Thyroid gland (tissue), 4 donors: ENCODE measurements at regions not wholly inside any gene's neighbourhood (a gene's known extent, or its start where the extent isn't known, plus 50 kb on each side); places are given as distances from the start of the nearest gene placed in this dataset.

Experiments
- DNase-seq, 2 donors: peaks; one replicate each; pipeline ENCODE4 v3.0.0-alpha.2; 2019
- H3K27ac ChIP-seq, 3 donors: fragments of 200-600 bp; sonication (generic); 1 replicate in 2 of 3; 2 replicates in 1 of 3; pipeline ENCODE4 v1.5.1; 2016 to 2019; ENCODE audit warnings: mild to moderate bottlenecking in 1 of 3, moderate library complexity in 1 of 3
- H3K27me3 ChIP-seq: fragments of 200-600 bp; sonication (generic); one replicate; pipeline ENCODE4 v1.5.1; 2019
- H3K36me3 ChIP-seq, 2 donors: fragments of 200-600 bp; sonication (generic); one replicate each; pipeline ENCODE4 v1.5.1; 2016 to 2019
- H3K4me1 ChIP-seq, 2 donors: fragments of 200-600 bp; sonication (generic); one replicate each; pipeline ENCODE4 v1.5.1; 2017 to 2019
- H3K4me3 ChIP-seq, 3 donors: fragments of 200-600 bp; sonication (generic); replicated peaks in 1 of 3; 1 replicate in 2 of 3; 2 replicates in 1 of 3; pipeline ENCODE4 v1.5.1; 2016; ENCODE audit warnings: mild to moderate bottlenecking in 1 of 3
- H3K9me3 ChIP-seq: fragments of 200-600 bp; sonication (generic); one replicate; pipeline ENCODE4 v1.5.1; 2017
- CTCF ChIP-seq, 6 experiments: fragments of 200-600 bp in 3 of 6; fragments of 450-650 bp in 3 of 6; sonication (generic) in 3 of 6; IDR thresholded peaks; one replicate each; pipeline ENCODE4 v1.5.1; 2016 to 2019; ENCODE audit warnings: antibody characterized with exemption in 6 of 6, mild to moderate bottlenecking in 2 of 6, inconsistent platforms in 1 of 6, moderate library complexity in 1 of 6
- POLR2A ChIP-seq, 2 donors: fragments of 450-650 bp; IDR thresholded peaks; one replicate each; pipeline ENCODE4 v1.6.1; 2017; ENCODE audit warnings: antibody characterized with exemption in 2 of 2, mild to moderate bottlenecking in 2 of 2, moderate library complexity in 1 of 2
- WGBS, 2 donors: methylation state at CpG; one replicate each; pipeline ENCODE4 v1.1.5; 2017; 5-methylcytosine and 5-hydroxymethylcytosine counted together
- intact Hi-C: fragments of 100-400 bp; cut with DNase I; formaldehyde crosslinking; loops from one replicate; pipeline ENCODE4 v1.15.1; 2023

DNA sequence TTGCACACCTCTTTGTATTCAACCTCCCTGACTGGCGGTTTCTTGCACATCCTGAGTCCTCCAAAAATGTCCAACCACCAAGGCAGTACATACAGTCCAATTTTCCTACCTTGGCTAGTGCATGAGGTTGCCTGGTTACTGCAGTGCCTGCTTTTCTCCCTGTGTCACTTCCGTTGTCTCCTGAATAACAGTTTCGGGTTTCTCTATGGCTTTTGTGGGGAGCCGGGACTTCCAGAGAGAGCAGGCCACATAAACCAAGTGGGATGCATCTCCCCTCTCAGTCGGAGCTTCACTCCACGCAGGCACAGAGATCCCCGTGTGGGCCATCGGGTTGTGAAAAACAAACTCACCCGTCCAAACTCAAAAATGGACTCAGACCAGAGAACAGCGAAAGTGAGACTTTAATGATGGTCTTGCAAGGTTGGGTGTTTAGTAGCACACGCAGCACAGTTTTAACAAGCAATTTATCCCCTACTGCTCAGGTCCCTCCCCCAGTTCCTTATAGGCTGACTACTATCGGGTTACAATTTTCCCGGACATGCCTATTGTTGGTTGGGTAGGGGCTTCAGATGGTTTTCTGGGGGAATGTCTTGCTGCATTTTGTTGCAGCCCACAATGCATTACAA, 173.1 kb downstream of the POU4F1 start:
- Histone ChIP-seq H3K4me3 (no peak overlapping the region), H3K9me3 (no peaks in the 10 kb centered on the region), H3K27ac (no peak overlapping the region), H3K4me1 (no peaks in the 10 kb centered on the region), H3K36me3 (no peaks in the 10 kb centered on the region), H3K27me3 (no peaks in the 10 kb centered on the region)
- TF ChIP-seq CTCF (IDR thresholded peaks at IDR 0.05) (no peak), POLR2A (IDR thresholded peaks at IDR 0.05) (no peak)
- WGBS, 2 donors: 58 to 75% methylated on average over 13 of the region's 13 CpGs
- intact Hi-C loops: no loop called here
- DNase-seq: no peak

DNA sequence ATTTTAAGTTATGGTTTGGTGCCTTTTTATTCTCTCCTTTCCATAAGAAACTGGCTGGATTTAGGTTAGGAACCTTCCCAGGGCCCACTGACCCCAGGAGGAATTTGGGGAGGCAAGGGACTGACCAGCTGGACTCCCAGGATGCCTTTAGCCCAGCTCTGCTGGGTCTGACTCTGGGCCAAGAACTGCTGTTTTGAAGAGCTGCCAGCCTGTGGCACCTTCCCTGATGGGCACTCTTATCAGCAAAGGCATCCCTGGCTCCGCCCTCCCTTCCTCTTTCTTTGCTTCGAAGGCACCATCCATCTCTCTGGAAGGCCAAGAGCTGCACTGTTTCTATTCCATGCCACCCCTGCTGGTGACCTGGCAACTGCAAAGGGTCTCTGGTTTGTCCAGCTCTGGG, 174.7 kb downstream of the POU4F1 start:
- Histone ChIP-seq H3K4me3 (no peak overlapping the region), H3K27ac (no peak overlapping the region), H3K27me3 (no peaks in the 10 kb centered on the region), H3K9me3 (no peaks in the 10 kb centered on the region), H3K4me1 (no peaks in the 10 kb centered on the region), H3K36me3 (no peaks in the 10 kb centered on the region)
- intact Hi-C loops: no loop called here
- 57 to 64% methylated on average over 2 of the region's 2 CpGs for WGBS, 2 donors
- no peak for TF ChIP-seq POLR2A (IDR thresholded peaks at IDR 0.05)
- TF ChIP-seq CTCF (IDR thresholded peaks at IDR 0.05): no peak
- no peak for DNase-seq

DNA sequence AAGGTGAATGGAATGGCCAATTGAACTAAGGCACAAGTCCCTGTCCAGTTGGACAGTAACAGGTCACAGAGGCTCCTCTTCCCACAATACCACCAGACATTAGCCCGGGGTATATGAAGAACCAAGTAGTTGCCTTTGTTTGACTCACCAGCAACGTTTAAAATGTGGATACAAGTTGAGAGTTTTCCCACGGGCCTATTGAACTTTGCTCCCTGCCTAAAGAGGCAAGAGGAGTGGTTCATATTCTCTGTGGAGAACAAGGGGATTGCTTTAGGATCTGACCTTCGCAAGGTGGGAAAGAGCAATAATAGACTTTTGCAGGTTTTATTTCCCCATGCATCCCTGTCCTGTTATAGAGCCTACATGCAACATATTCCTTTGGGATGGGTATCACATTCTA, 177.2 kb downstream of the POU4F1 start:
- Histone ChIP-seq H3K9me3 (no peaks in the 10 kb centered on the region), H3K27me3 (no peaks in the 10 kb centered on the region), H3K4me1 (no peaks in the 10 kb centered on the region), H3K36me3 (no peaks in the 10 kb centered on the region), H3K4me3 (no peak overlapping the region), H3K27ac (no peak overlapping the region)
- WGBS, 2 donors: 78 to 81% methylated on average over 4 of the region's 4 CpGs
- TF ChIP-seq POLR2A (IDR thresholded peaks at IDR 0.05): no peak
- no peak for TF ChIP-seq CTCF (IDR thresholded peaks at IDR 0.05)
- DNase-seq: no peak
- intact Hi-C loops: no loop called here

DNA sequence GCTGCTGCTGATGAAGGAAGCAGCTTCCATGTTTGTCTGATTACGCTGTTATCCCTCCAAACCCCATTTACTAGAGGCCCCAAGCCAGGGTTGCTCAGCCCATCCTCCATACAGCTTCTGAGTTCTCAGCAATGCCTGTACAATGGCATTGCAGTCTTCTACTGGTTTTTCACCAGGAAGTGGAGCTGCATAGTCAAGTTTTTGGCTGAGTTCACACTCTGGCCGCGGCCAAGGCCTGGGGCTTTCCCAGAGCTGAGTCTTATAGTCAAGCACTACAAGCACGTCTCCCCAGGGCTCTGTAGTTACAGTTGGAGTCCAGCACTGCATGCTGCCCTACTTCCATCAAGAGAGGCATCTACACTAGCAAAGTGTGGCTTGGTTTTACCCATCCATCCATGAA, 182.5 kb downstream of the POU4F1 start:
- Histone ChIP-seq H3K9me3 (no peaks in the 10 kb centered on the region), H3K27me3 (no peaks in the 10 kb centered on the region), H3K27ac (no peak overlapping the region), H3K36me3 (no peaks in the 10 kb centered on the region), H3K4me1 (no peaks in the 10 kb centered on the region), H3K4me3 (no peak overlapping the region)
- 77 to 89% methylated on average over 4 of the region's 4 CpGs for WGBS, 2 donors
- DNase-seq: no peak
- intact Hi-C loops: no loop called here
- TF ChIP-seq POLR2A (IDR thresholded peaks at IDR 0.05): no peak
- no peak for TF ChIP-seq CTCF (IDR thresholded peaks at IDR 0.05)

DNA sequence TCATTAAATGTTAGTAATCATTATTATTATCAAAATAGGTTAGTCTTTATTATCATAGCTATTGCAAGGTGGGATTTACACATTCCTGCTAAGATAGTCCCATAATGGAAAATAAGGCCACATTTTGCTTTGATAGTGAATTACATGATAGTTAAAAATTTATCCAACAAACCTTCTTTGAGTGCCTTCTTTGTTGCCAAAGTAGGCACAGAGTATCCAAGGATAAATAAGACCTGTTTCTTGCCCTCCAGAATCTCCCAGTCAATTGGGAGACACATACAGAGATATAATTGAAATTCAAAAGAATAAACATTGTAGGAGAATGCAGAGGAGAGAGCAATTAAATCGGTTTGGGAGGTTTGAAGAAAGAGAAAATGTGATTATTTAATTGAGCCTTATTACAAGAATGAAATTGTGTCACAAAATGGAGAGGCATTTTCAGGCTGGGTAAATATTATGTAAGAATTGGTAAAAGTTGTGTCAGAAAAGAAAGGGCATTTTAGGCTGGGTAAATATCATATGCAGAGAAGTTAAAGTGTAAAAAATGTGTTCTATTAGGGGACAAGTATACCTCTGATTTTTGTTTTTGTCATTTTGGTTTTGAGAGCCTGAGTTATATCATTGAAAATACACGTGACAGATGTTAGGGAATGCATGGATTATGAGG, 189.3 kb downstream of the POU4F1 start:
- 67 to 73% methylated on average over 2 of the region's 2 CpGs for WGBS, 2 donors
- intact Hi-C loops: no loop called here
- Histone ChIP-seq H3K9me3 (no peaks in the 10 kb centered on the region), H3K36me3 (no peaks in the 10 kb centered on the region), H3K4me3 (no peak overlapping the region), H3K27ac (no peak overlapping the region), H3K27me3 (no peaks in the 10 kb centered on the region), H3K4me1 (no peaks in the 10 kb centered on the region)
- TF ChIP-seq CTCF (IDR thresholded peaks at IDR 0.05): no peak
- TF ChIP-seq POLR2A (IDR thresholded peaks at IDR 0.05): no peak
- DNase-seq: no peak
